ACC112 (cell line): ENCODE measurements at regions not wholly inside any gene's neighbourhood (a gene's known extent, or its start where the extent isn't known, plus 50 kb on each side); places are given as distances from the start of the nearest gene placed in this dataset.

Experiments
- H2AFZ ChIP-seq: fragments of 200-600 bp; sonication (generic); one replicate; pipeline ENCODE4 v1.6.0; 2017; ENCODE audit warnings: antibody characterized with exemption, low read length; ENCODE audit not compliant: unreplicated experiment
- H3K27ac ChIP-seq: fragments of 200-600 bp; sonication (generic); 2 replicates; pipeline ENCODE4 v1.5.1; 2014; ENCODE audit warnings: low read depth, mild to moderate bottlenecking, antibody characterized with exemption, low read length, moderate library complexity
- H3K27me3 ChIP-seq: fragments of 200-600 bp; sonication (generic); 2 replicates; pipeline ENCODE4 v1.6.1; 2014; ENCODE audit warnings: mild to moderate bottlenecking, antibody characterized with exemption, low read length, moderate library complexity, mixed read lengths; ENCODE audit not compliant: insufficient read depth
- H3K36me3 ChIP-seq: fragments of 200-600 bp; sonication (generic); 2 replicates; pipeline ENCODE4 v1.6.1; 2016; ENCODE audit warnings: mild to moderate bottlenecking, antibody characterized with exemption, low read length, moderate library complexity, mixed read lengths; ENCODE audit not compliant: insufficient read depth
- H3K4me1 ChIP-seq: fragments of 200-600 bp; sonication (generic); one replicate; pipeline ENCODE4 v1.6.1; 2016; ENCODE audit warnings: low read length, mixed read lengths; ENCODE audit not compliant: insufficient read depth, unreplicated experiment, control insufficient read depth
- H3K4me3 ChIP-seq: fragments of 200-600 bp; sonication (generic); 2 replicates; pipeline ENCODE4 v1.5.1; 2014; ENCODE audit warnings: mild to moderate bottlenecking, low read depth, low read length
- H3K79me2 ChIP-seq: fragments of 200-600 bp; sonication (generic); one replicate; pipeline ENCODE4 v1.6.0; 2016; ENCODE audit warnings: low read length; ENCODE audit not compliant: control insufficient read depth, unreplicated experiment, insufficient read depth

DNA sequence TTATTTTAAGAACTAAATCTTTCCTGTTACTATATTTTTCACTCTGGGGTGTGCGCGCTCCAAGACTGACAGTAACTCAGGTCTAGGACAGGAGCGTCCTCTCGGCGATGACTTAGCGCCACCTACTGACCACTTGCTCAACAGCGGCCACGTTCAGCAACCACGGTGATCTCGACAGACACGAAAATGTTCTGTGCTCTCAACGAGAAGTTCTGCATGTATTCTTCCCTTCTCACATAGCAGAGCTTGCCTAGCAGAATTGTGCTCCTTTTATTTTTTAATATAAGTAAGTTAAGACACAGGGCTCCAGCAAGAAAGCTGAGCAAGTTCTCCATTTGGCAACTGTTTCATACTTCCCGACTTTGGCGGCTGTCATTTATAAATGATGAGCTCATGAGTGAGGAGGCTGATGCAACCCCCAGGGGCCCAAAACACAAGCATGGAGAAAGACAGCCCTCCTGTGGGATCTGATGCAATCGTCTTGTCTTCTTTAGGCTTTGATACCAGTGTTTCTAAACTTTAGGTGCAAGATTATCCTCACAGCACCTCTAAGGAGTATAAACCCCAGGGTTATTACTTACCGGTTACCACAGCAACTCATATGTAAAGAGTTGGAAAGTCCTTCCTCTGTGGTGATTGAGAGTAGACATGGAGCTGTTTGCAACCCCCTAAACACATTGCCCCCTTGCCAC lies 92.6 kb downstream of the HHIPL2 start:
- Histone ChIP-seq H3K4me3 (peak overlapping the region; percentile 66), H2AFZ (peak overlapping the region; percentile 87), H3K36me3 (no peaks in the 10 kb centered on the region), H3K27me3 (no peaks in the 10 kb centered on the region), H3K27ac (peak overlapping the region; percentile 53), H3K79me2 (no peaks in the 10 kb centered on the region), H3K4me1 (peaks cover 11% of the 10 kb centered on the region)

DNA sequence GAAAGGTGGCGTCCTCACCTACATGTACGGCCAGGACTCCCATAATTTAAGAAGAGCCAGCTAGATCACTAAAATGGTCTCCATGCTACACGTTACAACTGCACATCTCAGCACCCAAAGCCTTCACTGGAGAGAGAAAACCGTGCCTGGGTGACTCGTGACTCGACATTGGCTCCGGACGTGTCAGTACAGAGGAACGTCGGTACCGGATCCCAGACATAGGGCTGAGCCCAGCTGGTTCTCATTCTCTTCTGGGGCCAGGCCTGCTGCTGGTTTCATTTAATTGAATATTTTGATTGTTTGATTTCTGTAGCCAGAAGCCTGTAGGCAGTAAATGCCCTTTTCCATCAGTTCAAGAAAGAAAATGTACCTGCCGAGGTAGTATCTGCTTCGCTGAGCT lies 93.1 kb downstream of the HHIPL2 start:
- Histone ChIP-seq H3K79me2 (no peaks in the 10 kb centered on the region), H3K4me3 (peak overlapping the region; percentile 66), H3K36me3 (no peaks in the 10 kb centered on the region), H3K27ac (peak overlapping the region; percentile 53; the same call in 1 of the 2 replicates), H3K4me1 (peaks cover 11% of the 10 kb centered on the region), H3K27me3 (no peaks in the 10 kb centered on the region), H2AFZ (peak overlapping the region; percentile 87)

DNA sequence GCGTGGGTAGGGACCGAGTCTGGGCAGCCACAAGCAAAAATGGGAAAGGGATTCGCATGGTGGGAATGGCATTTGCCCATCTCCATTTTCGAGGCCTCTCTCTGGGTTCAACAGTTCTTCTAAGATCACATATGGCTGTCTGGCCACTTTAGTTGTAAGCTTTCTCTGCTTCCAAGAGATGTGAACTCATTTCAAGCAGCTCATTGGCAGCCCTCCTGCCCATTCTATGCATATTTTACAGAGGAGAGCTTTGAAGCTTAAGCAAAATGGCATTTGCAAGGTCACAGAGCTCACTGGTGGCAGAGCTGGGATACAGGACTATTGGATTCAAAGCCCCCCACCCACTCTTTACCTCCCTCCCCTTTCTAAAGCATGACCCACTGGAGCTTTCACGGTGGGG lies 93.7 kb downstream of the HHIPL2 start:
- no peak overlapping the region for H3K27ac ChIP-seq

DNA sequence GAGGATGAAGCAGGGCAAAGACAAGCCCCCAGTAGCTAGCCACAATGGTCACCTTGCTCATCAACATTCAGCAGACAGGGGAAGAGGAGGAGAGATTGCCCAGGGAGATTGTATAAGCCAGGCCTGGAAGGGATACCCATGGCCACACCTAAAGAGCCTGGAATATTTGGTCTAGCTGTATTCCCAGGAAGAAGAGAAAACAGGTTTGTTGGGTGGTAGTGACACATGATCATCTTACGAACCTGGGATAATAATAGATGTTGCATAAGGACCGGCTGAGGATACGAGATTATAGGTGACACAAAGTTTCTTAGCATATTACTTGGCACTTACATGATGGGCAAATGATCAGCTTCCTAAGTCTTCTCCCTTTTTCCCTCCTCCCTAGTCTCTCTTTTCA lies 95.9 kb downstream of the HHIPL2 start:
- no peaks in the 10 kb centered on the region for H3K27me3 ChIP-seq
- H3K79me2 ChIP-seq: no peaks in the 10 kb centered on the region
- no peak overlapping the region for H3K4me3 ChIP-seq
- no peak overlapping the region for H3K27ac ChIP-seq
- no peak overlapping the region for H2AFZ ChIP-seq
- peaks cover 11% of the 10 kb centered on the region for H3K4me1 ChIP-seq
- H3K36me3 ChIP-seq: no peaks in the 10 kb centered on the region

More for the DNA sequence above, 93.7 kb downstream of the HHIPL2 start:
- peak overlapping the region; percentile 87 for H2AFZ ChIP-seq
- H3K36me3 ChIP-seq: no peaks in the 10 kb centered on the region
- H3K27me3 ChIP-seq: no peaks in the 10 kb centered on the region
- H3K4me3 ChIP-seq: no peak overlapping the region
- H3K4me1 ChIP-seq: peaks cover 11% of the 10 kb centered on the region
- H3K79me2 ChIP-seq: no peaks in the 10 kb centered on the region

DNA sequence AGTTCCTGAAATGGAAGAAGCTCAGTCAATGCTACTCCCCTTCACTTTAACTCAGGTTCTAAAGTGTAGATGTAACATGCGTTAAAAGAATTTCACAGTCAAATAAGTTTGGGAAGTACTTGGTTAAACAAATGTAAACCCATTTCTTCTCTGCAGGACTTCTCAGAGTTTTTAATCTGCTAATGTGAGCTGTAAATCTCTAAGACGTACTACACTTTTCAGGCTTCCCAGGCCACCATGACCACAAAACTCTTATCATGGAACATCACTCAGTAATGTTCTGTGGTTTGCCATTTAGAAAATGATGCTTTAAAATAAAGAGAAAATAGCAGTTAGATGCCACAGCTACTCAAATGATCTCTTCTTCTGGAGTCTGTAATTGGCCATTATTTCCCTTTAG lies 104.3 kb downstream of the HHIPL2 start:
- Histone ChIP-seq H2AFZ (no peak overlapping the region), H3K4me1 (no peaks in the 10 kb centered on the region), H3K27me3 (peaks cover 2% of the 10 kb centered on the region), H3K4me3 (no peak overlapping the region), H3K36me3 (no peaks in the 10 kb centered on the region), H3K79me2 (no peaks in the 10 kb centered on the region), H3K27ac (no peak overlapping the region)

DNA sequence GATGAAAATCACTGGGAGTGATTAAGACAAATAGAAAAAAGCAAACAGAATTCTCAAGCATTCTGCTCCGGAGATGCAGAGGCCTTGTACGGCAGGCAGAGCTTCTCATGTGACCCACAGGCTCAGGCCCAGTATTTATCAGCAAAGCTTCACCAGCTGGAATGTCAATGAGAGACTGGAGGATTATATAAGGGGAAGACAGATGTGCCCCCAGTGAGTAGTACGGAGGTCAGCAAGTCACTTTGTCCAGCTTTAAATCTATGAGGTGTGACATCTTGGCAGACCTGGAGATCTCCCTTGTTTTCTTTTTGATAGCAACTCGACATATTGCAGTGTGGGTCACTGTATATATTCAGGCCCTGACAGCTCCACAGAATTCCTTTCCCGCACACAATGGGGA lies 106.8 kb downstream of the HHIPL2 start:
- no peaks in the 10 kb centered on the region for H3K36me3 ChIP-seq
- H3K27ac ChIP-seq: no peak overlapping the region
- H3K79me2 ChIP-seq: no peaks in the 10 kb centered on the region
- H2AFZ ChIP-seq: no peak overlapping the region
- no peak overlapping the region for H3K4me3 ChIP-seq
- H3K4me1 ChIP-seq: no peaks in the 10 kb centered on the region
- peaks cover 2% of the 10 kb centered on the region for H3K27me3 ChIP-seq

DNA sequence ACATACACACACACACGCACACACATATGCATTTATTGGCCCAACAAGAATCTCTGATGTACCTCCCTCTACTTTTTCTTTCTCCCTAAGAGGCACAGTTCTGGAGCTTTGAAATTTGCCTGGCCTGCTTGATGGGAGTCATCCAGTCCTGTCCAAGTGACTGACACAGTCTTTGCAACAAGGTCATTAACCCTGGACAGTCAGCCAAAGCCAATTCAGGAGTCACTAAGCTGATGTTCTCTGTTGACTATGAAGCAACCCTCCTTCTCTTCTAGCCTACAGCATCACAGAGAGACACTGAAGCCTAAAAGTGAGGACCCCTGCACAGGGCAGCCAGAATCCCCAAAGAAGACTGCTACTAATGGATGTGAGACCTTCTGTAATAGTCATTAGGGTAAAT lies 123.1 kb downstream of the HHIPL2 start:
- Histone ChIP-seq H3K36me3 (no peaks in the 10 kb centered on the region), H2AFZ (no peak overlapping the region), H3K79me2 (no peaks in the 10 kb centered on the region), H3K4me3 (no peak overlapping the region), H3K27ac (no peak overlapping the region), H3K4me1 (no peaks in the 10 kb centered on the region), H3K27me3 (peaks cover 11% of the 10 kb centered on the region; the same call in 1 of the 2 replicates)

DNA sequence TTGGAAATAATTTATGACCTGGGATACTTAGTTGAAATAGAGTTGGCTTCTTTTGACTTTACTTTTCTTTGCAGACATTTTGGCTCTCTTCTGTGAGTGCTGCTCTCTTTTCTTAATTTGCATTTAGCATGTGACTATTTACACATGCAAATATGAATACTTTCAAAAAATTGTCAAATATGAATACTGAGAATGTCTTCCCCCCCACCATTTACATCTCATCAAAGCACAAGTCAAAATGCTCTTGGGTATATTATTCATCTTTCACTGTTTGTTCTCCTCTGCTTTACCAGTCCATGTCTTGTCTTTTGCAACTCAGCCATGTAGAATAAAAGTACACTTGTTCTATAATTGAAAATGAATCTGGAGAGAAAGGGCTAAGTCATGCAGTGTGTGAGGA lies 126.5 kb downstream of the HHIPL2 start:
- Histone ChIP-seq H3K36me3 (no peaks in the 10 kb centered on the region), H2AFZ (no peak overlapping the region), H3K27me3 (peaks cover 18% of the 10 kb centered on the region), H3K4me3 (no peak overlapping the region), H3K27ac (no peak overlapping the region), H3K4me1 (no peaks in the 10 kb centered on the region), H3K79me2 (no peaks in the 10 kb centered on the region)

DNA sequence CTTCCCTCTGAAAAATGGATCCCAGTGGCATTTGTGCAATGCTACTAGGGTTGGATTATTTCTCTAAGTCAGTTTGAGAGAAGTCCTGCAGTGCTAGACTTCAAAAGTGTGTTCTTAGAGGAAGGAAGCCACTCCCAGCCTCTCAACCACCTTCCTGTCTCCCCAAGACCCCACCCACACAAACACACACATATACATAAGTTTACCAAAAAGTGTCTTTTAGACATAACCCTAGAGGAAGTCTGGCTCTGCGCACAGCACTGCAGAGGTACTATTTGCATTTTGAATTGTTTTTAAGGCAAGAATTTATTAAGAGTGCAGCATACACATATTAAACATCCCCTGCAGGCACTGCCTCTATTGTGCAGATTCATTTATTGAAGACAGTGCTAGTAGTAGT lies 127.3 kb downstream of the HHIPL2 start:
- Histone ChIP-seq H3K27me3 (peaks cover 18% of the 10 kb centered on the region), H3K27ac (no peak overlapping the region), H3K79me2 (no peaks in the 10 kb centered on the region), H3K4me1 (no peaks in the 10 kb centered on the region), H3K36me3 (no peaks in the 10 kb centered on the region), H3K4me3 (no peak overlapping the region), H2AFZ (no peak overlapping the region)

DNA sequence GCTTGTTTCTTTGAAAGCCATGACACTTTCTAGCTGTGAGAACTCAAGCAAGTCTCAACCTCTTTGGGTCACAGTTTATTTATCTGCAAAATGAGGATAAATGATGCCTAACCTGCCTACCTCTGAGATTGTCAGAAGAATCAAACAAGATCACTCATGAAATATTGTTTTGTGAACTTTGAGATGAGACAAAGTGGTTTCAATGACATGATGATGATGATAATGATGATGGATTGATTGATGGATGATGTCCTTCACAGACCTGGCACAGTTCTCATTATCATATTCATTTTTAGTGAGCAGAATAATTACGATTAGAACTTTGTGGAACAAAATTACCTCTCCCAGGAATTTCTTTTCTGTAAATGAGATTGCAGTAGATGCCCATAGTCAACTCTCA lies 129.2 kb downstream of the HHIPL2 start:
- no peaks in the 10 kb centered on the region for H3K4me1 ChIP-seq
- H3K27ac ChIP-seq: no peak overlapping the region
- no peaks in the 10 kb centered on the region for H3K36me3 ChIP-seq
- no peak overlapping the region for H2AFZ ChIP-seq
- peaks cover 18% of the 10 kb centered on the region for H3K27me3 ChIP-seq
- H3K4me3 ChIP-seq: no peak overlapping the region
- no peaks in the 10 kb centered on the region for H3K79me2 ChIP-seq

DNA sequence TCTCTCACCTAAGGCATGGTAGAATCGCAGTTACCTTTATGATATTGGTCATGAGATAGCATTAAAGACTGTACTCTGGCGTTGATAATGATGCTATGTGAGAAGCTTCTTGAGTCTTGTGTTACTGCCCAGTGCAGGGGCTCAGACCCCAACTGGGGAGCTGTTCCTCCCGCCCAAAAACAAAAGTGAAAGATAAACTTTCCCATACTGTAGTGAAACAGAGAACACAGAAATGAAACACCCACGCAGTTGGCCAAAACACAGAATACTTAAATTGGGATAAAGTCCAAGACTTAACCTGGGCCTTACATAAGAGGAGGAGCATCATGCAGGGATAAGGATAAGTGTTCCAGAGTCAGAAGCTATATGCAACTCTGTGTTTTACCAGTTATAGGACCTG lies 130.6 kb downstream of the HHIPL2 start:
- Histone ChIP-seq H3K27me3 (peaks cover 18% of the 10 kb centered on the region), H3K4me1 (no peaks in the 10 kb centered on the region), H3K79me2 (no peaks in the 10 kb centered on the region), H3K36me3 (no peaks in the 10 kb centered on the region), H2AFZ (no peak overlapping the region), H3K27ac (no peak overlapping the region), H3K4me3 (no peak overlapping the region)
